ENCODE measurements at regions not wholly inside any gene's neighbourhood (a gene's known extent, or its start where the extent isn't known, plus 50 kb on each side); places are given as distances from the start of the nearest gene placed in this dataset.

GRCh38 chr2:15782009-15782751, 158.2 kb upstream of the MYCN start:
- TF ChIP-seq, protein P1, sequence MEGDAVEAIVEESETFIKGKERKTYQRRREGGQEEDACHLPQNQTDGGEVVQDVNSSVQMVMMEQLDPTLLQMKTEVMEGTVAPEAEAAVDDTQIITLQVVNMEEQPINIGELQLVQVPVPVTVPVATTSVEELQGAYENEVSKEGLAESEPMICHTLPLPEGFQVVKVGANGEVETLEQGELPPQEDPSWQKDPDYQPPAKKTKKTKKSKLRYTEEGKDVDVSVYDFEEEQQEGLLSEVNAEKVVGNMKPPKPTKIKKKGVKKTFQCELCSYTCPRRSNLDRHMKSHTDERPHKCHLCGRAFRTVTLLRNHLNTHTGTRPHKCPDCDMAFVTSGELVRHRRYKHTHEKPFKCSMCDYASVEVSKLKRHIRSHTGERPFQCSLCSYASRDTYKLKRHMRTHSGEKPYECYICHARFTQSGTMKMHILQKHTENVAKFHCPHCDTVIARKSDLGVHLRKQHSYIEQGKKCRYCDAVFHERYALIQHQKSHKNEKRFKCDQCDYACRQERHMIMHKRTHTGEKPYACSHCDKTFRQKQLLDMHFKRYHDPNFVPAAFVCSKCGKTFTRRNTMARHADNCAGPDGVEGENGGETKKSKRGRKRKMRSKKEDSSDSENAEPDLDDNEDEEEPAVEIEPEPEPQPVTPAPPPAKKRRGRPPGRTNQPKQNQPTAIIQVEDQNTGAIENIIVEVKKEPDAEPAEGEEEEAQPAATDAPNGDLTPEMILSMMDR (IDR thresholded peaks at IDR 0.05; ENCODE audit: insufficient read depth, low read length), result no peak
- TF ChIP-seq, protein P2, sequence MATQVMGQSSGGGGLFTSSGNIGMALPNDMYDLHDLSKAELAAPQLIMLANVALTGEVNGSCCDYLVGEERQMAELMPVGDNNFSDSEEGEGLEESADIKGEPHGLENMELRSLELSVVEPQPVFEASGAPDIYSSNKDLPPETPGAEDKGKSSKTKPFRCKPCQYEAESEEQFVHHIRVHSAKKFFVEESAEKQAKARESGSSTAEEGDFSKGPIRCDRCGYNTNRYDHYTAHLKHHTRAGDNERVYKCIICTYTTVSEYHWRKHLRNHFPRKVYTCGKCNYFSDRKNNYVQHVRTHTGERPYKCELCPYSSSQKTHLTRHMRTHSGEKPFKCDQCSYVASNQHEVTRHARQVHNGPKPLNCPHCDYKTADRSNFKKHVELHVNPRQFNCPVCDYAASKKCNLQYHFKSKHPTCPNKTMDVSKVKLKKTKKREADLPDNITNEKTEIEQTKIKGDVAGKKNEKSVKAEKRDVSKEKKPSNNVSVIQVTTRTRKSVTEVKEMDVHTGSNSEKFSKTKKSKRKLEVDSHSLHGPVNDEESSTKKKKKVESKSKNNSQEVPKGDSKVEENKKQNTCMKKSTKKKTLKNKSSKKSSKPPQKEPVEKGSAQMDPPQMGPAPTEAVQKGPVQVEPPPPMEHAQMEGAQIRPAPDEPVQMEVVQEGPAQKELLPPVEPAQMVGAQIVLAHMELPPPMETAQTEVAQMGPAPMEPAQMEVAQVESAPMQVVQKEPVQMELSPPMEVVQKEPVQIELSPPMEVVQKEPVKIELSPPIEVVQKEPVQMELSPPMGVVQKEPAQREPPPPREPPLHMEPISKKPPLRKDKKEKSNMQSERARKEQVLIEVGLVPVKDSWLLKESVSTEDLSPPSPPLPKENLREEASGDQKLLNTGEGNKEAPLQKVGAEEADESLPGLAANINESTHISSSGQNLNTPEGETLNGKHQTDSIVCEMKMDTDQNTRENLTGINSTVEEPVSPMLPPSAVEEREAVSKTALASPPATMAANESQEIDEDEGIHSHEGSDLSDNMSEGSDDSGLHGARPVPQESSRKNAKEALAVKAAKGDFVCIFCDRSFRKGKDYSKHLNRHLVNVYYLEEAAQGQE (IDR thresholded peaks at IDR 0.05; ENCODE audit: insufficient replicate concordance, low read depth), result no peak
- TF ChIP-seq POLR2AphosphoS5 (IDR thresholded peaks at IDR 0.05; ENCODE audit: low read depth) (no peak), GABPA (IDR thresholded peaks at IDR 0.05; ENCODE audit: low read depth) (no peak), SPI1 (IDR thresholded peaks at IDR 0.05; ENCODE audit: borderline replicate concordance, low read depth) (no peak)

DNA sequence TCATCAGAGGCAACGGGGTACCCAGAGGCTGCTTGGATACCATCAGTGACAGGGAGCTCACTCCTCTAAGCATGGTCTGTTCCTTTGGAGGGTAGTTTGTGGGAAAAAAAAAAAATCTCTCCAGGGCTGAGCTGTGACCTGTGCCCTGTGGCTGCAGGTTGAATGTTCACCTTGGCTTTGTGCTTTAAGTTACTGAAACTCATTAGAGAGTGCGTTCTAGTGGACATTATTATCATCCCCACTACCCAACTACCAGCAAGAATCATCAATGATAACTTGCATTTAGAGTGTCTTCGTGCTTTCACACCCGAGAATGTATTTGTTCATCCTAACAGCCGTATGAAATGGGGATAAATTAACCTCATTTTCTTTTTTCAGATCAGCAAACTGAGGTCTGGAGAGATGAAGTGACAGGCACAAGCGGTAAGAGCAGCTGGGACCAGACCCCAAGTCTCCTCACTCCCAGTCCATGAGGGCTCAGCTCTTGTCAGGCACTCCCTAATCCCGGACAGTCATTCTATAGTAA, 157.5 kb upstream of the MYCN start:
- DNase-seq (ENCODE audit: low read depth in 1 of 2, low spot score in 1 of 2), result no peak
- Histone ChIP-seq H3K4me3 (replicated peaks; ENCODE audit: insufficient read depth, low read length) (no peak overlapping the region), H3K27ac (replicated peaks) (no peak overlapping the region), H3K27me3 (ENCODE audit: insufficient read depth, poor library complexity, severe bottlenecking) (no peaks in the 10 kb centered on the region)
- TF ChIP-seq GABPA (IDR thresholded peaks at IDR 0.05; ENCODE audit: low read depth) (no peak), POLR2AphosphoS5 (IDR thresholded peaks at IDR 0.05; ENCODE audit: low read depth) (no peak), SPI1 (IDR thresholded peaks at IDR 0.05; ENCODE audit: borderline replicate concordance, low read depth) (no peak)
- TF ChIP-seq, protein P2 (IDR thresholded peaks at IDR 0.05; ENCODE audit: insufficient replicate concordance, low read depth), result no peak
- TF ChIP-seq, protein P1 (IDR thresholded peaks at IDR 0.05; ENCODE audit: insufficient read depth, low read length), result no peak

More at GRCh38 chr2:15782009-15782751, 158.2 kb upstream of the MYCN start:
- H3K27me3 ChIP-seq (ENCODE audit: insufficient read depth, poor library complexity, severe bottlenecking), result no peaks in the 10 kb centered on the region
- no peak overlapping the region for H3K4me3 ChIP-seq (replicated peaks; ENCODE audit: insufficient read depth, low read length)
- no peak for DNase-seq (ENCODE audit: low read depth in 1 of 2, low spot score in 1 of 2)
- H3K27ac ChIP-seq (replicated peaks), result no peak overlapping the region

GRCh38 chr2:15783489-15783888, 156.9 kb upstream of the MYCN start:
- no peak for DNase-seq (ENCODE audit: low read depth in 1 of 2, low spot score in 1 of 2)
- Histone ChIP-seq H3K4me3 (replicated peaks; ENCODE audit: insufficient read depth, low read length) (no peak overlapping the region), H3K27ac (replicated peaks) (no peak overlapping the region), H3K27me3 (ENCODE audit: insufficient read depth, poor library complexity, severe bottlenecking) (no peaks in the 10 kb centered on the region)
- TF ChIP-seq, protein P2 (IDR thresholded peaks at IDR 0.05; ENCODE audit: insufficient replicate concordance, low read depth), result no peak
- no peak for TF ChIP-seq POLR2AphosphoS5 (IDR thresholded peaks at IDR 0.05; ENCODE audit: low read depth)
- TF ChIP-seq, protein P1 (IDR thresholded peaks at IDR 0.05; ENCODE audit: insufficient read depth, low read length), result no peak
- TF ChIP-seq SPI1 (IDR thresholded peaks at IDR 0.05; ENCODE audit: borderline replicate concordance, low read depth), result no peak
- no peak for TF ChIP-seq GABPA (IDR thresholded peaks at IDR 0.05; ENCODE audit: low read depth)

Measured in HL-60 (cell line).